ENCODE measurements at regions not wholly inside any gene's neighbourhood (a gene's known extent, or its start where the extent isn't known, plus 50 kb on each side); places are given as distances from the start of the nearest gene placed in this dataset.

- TF ChIP-seq CTCF (conservative IDR thresholded peaks at IDR 0.05; ENCODE audit: low read depth, low read length) (no peak), RAD21 (IDR thresholded peaks at IDR 0.05; ENCODE audit: low read length) (no peak), MAZ (IDR thresholded peaks at IDR 0.05; ENCODE audit: borderline replicate concordance, low read depth, low read length) (no peak), SMC3 (IDR thresholded peaks at IDR 0.05; ENCODE audit: low read depth, low read length) (no peak), RCOR1 (IDR thresholded peaks at IDR 0.05; ENCODE audit: insufficient replicate concordance, low read length) (no peak)
Observed at GRCh38 chr14:98456231-98456630, 815.8 kb downstream of the BCL11B start.

Measured in IMR-90 (cell line).